GM13976 (cell line): ENCODE measurements at regions not wholly inside any gene's neighbourhood (a gene's known extent, or its start where the extent isn't known, plus 50 kb on each side); places are given as distances from the start of the nearest gene placed in this dataset.

Source experiments
- DNase-seq: peaks from one replicate; pipeline ENCODE4 v3.0.0; 2012; ENCODE audit warnings: low spot score
- CTCF ChIP-seq: IDR thresholded peaks from 2 replicates; pipeline ENCODE4 v1.5.1; 2012; ENCODE audit warnings: borderline replicate concordance, mild to moderate bottlenecking; ENCODE audit not compliant: insufficient read depth; ENCODE audit errors: extremely low read depth, missing control alignments, control extremely low read depth
- in situ Hi-C: fragments of 300-500 bp; cut with MboI; formaldehyde crosslinking; loops from one replicate; pipeline ENCODE4 v1.12.0; 2022; ENCODE audit warnings: low sequenced_read_pairs, mixed read lengths, inconsistent platforms; ENCODE audit not compliant: unreplicated experiment

GRCh38 chr1:29638281-29638680 is 402.0 kb downstream of the PTPRU start:
- no peak for DNase-seq
- no peak for TF ChIP-seq CTCF
- in situ Hi-C loops, result no loop called here

- DNase-seq, result no peak
- in situ Hi-C loops, result no loop called here
- TF ChIP-seq CTCF, result no peak
These were observed 400.6 kb downstream of the PTPRU start for GRCh38 chr1:29636936-29637335.

- in situ Hi-C loops, result no loop called here
- no peak for DNase-seq
- no peak for TF ChIP-seq CTCF
These were observed 399.4 kb downstream of the PTPRU start for GRCh38 chr1:29635501-29636263.

- no peak for TF ChIP-seq CTCF
- in situ Hi-C loops, result no loop called here
These were observed 398.5 kb downstream of the PTPRU start for GRCh38 chr1:29634746-29635335.

GRCh38 chr1:29634324-29634723 is 398.0 kb downstream of the PTPRU start:
- no peak for TF ChIP-seq CTCF
- in situ Hi-C loops, result no loop called here
- no peak for DNase-seq

More at GRCh38 chr1:29634746-29635335, 398.5 kb downstream of the PTPRU start:
- DNase-seq, result no peak

- DNase-seq, result no peak
- in situ Hi-C loops, result no loop called here
- no peak for TF ChIP-seq CTCF
These were observed 397.4 kb downstream of the PTPRU start for GRCh38 chr1:29633771-29634170.
